ENCODE measurements at regions not wholly inside any gene's neighbourhood (a gene's known extent, or its start where the extent isn't known, plus 50 kb on each side); places are given as distances from the start of the nearest gene placed in this dataset.

- no peak overlapping the region for H3K4me3 ChIP-seq (ENCODE audit: low read depth, low read length)
- ChIA-PET CTCF (interaction anchor here (0.6 kb wide), 1 partner anchor 444 kb away, joined by 3 read pairs; no protein-coding TSS in a partner anchor), POLR2A (no interaction called here)
- no peak for TF ChIP-seq ZNF121 (tag by site-specific recombination; IDR thresholded peaks at IDR 0.05)
- TF ChIP-seq ZNF600 (tag by site-specific recombination; IDR thresholded peaks at IDR 0.05), result no peak
- TF ChIP-seq ZNF350 (tag by site-specific recombination; IDR thresholded peaks at IDR 0.05), result no peak
- no peak for TF ChIP-seq RBAK (tag by site-specific recombination; IDR thresholded peaks at IDR 0.05)
- no peak for TF ChIP-seq ZNF2 (tag by site-specific recombination; IDR thresholded peaks at IDR 0.05)
- TF ChIP-seq ZNF157 (tag by site-specific recombination; IDR thresholded peaks at IDR 0.05), result no peak
- no peak for TF ChIP-seq KLF9 (tag by site-specific recombination; IDR thresholded peaks at IDR 0.05; ENCODE audit: low read depth)
- H3K9me3 ChIP-seq (ENCODE audit: control insufficient read depth, insufficient read depth, low read depth, low read length), result no peaks in the 10 kb centered on the region
- H3K36me3 ChIP-seq (ENCODE audit: control insufficient read depth in 2 of 2, insufficient read depth in 1 of 2, low read length in 2 of 2), result no peaks in the 10 kb centered on the region
- H3K4me1 ChIP-seq (ENCODE audit: control insufficient read depth, insufficient read depth, low read length), result no peaks in the 10 kb centered on the region
- no peak overlapping the region for H3K27ac ChIP-seq (ENCODE audit: extremely low read depth, low read depth, low read length)
These were observed 645.7 kb downstream of the DNAJB9 start for GRCh38 chr7:109215341-109215740.

GRCh38 chr7:109224100-109224499 lies 654.4 kb downstream of the DNAJB9 start:
- H3K27ac ChIP-seq (ENCODE audit: extremely low read depth, low read depth, low read length), result no peak overlapping the region
- CTCF ChIA-PET, result no interaction called here

More at GRCh38 chr7:109224100-109224499, 654.4 kb downstream of the DNAJB9 start:
- no peaks in the 10 kb centered on the region for H3K36me3 ChIP-seq (ENCODE audit: control insufficient read depth in 2 of 2, insufficient read depth in 1 of 2, low read length in 2 of 2)
- no peaks in the 10 kb centered on the region for H3K4me1 ChIP-seq (ENCODE audit: control insufficient read depth, insufficient read depth, low read length)
- no peaks in the 10 kb centered on the region for H3K9me3 ChIP-seq (ENCODE audit: control insufficient read depth, insufficient read depth, low read depth, low read length)
- TF ChIP-seq ZBTB20 (tag by site-specific recombination; IDR thresholded peaks at IDR 0.05) (no peak), ZNF16 (tag by site-specific recombination; IDR thresholded peaks at IDR 0.05; ENCODE audit: low read depth) (no peak), ZBTB48 (tag by site-specific recombination; IDR thresholded peaks at IDR 0.05) (no peak), ZNF37A (tag by site-specific recombination; IDR thresholded peaks at IDR 0.05) (no peak), SETDB1 (IDR thresholded peaks at IDR 0.05; ENCODE audit: insufficient read length, low read length) (no peak), ZBTB49 (tag by site-specific recombination; IDR thresholded peaks at IDR 0.05; ENCODE audit: low read depth) (no peak), ZNF639 (tag by site-specific recombination; IDR thresholded peaks at IDR 0.05) (no peak), ZNF114 (tag by site-specific recombination; IDR thresholded peaks at IDR 0.05) (no peak), ZNF274 (IDR thresholded peaks at IDR 0.05; ENCODE audit: low read length) (no peak), ZNF274 (tag by site-specific recombination; IDR thresholded peaks at IDR 0.05; ENCODE audit: borderline replicate concordance) (no peak), ZNF76 (tag by site-specific recombination; IDR thresholded peaks at IDR 0.05; ENCODE audit: borderline replicate concordance, low read depth) (no peak), MYNN (tag by site-specific recombination; IDR thresholded peaks at IDR 0.05; ENCODE audit: borderline replicate concordance) (no peak), ZNF624 (tag by site-specific recombination; IDR thresholded peaks at IDR 0.05) (no peak), AEBP2 (tag by site-specific recombination; IDR thresholded peaks at IDR 0.05; ENCODE audit: borderline replicate concordance) (no peak)
- no peak overlapping the region for H3K4me3 ChIP-seq (ENCODE audit: low read depth, low read length)
- POLR2A ChIA-PET, result no interaction called here
